ENCODE measurements at regions not wholly inside any gene's neighbourhood (a gene's known extent, or its start where the extent isn't known, plus 50 kb on each side); places are given as distances from the start of the nearest gene placed in this dataset.

DNA sequence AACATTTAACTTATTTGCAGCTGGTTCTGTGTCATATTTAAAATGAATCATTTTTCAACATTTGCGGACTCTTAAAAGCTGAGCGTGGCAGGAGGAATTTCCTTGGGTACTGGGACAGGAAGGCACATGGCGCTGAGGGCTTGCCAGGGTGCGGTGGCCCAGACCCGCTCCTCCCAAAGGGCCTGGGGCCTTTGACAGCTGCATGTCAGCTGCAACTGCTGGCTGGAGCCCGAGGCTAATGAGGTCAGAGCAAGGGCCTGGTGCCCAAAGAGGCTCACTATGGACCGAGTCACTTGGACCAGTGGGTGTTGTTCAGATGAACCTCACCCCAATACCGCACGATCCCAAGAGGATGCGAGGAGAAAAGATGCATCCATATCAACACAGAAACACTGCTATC is 326.9 kb downstream of the CTTN start:
- Mint-ChIP-seq H3K9me3 (no peaks in the 10 kb centered on the region), H3K4me1 (no peaks in the 10 kb centered on the region), H3K27me3 (ENCODE audit: low read depth in 2 of 2) (peaks cover 0 to 4% of the 10 kb centered on the region in 2 donors), H3K36me3 (no peaks in the 10 kb centered on the region), H3K27ac (no peak overlapping the region), H3K4me3 (no peak overlapping the region)
- intact Hi-C loops (cut with micrococcal nuclease): no loop called here
- Histone ChIP-seq H3K27me3 (ENCODE audit: control insufficient read depth, insufficient read depth, low read length) (no peaks in the 10 kb centered on the region), H3K9me3 (ENCODE audit: control insufficient read depth, insufficient read depth, low read length) (no peaks in the 10 kb centered on the region), H3K4me3 (ENCODE audit: low read length) (no peak overlapping the region), H3K4me1 (ENCODE audit: control insufficient read depth, insufficient read depth, low read length) (no peaks in the 10 kb centered on the region), H3K36me3 (ENCODE audit: control insufficient read depth, insufficient read depth, low read length) (no peaks in the 10 kb centered on the region), H3K27ac (ENCODE audit: low read length) (no peak overlapping the region)
- WGBS (ENCODE audit: insufficient coverage): 86% methylated on average over 10 of the region's 10 CpGs
- ATAC-seq: no peak
- TF ChIP-seq, protein P1, sequence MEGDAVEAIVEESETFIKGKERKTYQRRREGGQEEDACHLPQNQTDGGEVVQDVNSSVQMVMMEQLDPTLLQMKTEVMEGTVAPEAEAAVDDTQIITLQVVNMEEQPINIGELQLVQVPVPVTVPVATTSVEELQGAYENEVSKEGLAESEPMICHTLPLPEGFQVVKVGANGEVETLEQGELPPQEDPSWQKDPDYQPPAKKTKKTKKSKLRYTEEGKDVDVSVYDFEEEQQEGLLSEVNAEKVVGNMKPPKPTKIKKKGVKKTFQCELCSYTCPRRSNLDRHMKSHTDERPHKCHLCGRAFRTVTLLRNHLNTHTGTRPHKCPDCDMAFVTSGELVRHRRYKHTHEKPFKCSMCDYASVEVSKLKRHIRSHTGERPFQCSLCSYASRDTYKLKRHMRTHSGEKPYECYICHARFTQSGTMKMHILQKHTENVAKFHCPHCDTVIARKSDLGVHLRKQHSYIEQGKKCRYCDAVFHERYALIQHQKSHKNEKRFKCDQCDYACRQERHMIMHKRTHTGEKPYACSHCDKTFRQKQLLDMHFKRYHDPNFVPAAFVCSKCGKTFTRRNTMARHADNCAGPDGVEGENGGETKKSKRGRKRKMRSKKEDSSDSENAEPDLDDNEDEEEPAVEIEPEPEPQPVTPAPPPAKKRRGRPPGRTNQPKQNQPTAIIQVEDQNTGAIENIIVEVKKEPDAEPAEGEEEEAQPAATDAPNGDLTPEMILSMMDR (IDR thresholded peaks at IDR 0.05): no peak
- DNase-seq: no peak

DNA sequence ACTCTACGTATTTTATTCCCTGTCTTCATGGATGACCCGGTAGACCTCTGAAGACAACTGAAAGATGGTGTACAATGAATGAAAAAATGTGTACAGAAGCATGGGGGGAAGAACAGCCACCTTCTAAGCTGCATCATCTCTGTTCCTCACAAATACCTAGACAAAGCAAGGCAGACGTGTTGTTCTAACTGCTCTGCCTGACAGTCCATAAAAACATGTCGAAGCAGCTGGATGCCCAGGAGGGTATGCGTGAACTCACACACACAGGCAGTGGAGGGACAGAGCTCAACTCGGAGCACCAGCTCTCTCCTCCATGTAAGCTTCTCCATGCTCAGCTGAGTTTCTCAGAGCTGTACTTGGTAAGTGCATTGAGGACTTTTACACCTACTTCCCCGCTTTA is 327.4 kb downstream of the CTTN start:
- H3K4me3 Mint-ChIP-seq: no peak overlapping the region
- no peaks in the 10 kb centered on the region for H3K4me1 ChIP-seq (ENCODE audit: control insufficient read depth, insufficient read depth, low read length)
- no peaks in the 10 kb centered on the region for H3K36me3 Mint-ChIP-seq
- H3K9me3 Mint-ChIP-seq: no peaks in the 10 kb centered on the region
- H3K27ac ChIP-seq (ENCODE audit: low read length): no peak overlapping the region
- no peaks in the 10 kb centered on the region for H3K36me3 ChIP-seq (ENCODE audit: control insufficient read depth, insufficient read depth, low read length)
- H3K4me1 Mint-ChIP-seq: no peaks in the 10 kb centered on the region
- 89% methylated on average over 7 of the region's 7 CpGs for WGBS (ENCODE audit: insufficient coverage)
- intact Hi-C loops (cut with micrococcal nuclease): no loop called here
- peaks cover 0 to 4% of the 10 kb centered on the region in 2 donors for H3K27me3 Mint-ChIP-seq (ENCODE audit: low read depth in 2 of 2)
- no peak overlapping the region for H3K27ac Mint-ChIP-seq
- no peak overlapping the region for H3K4me3 ChIP-seq (ENCODE audit: low read length)
- H3K27me3 ChIP-seq (ENCODE audit: control insufficient read depth, insufficient read depth, low read length): no peaks in the 10 kb centered on the region
- DNase-seq: no peak
- TF ChIP-seq, protein P1 (IDR thresholded peaks at IDR 0.05): no peak
- no peak for ATAC-seq
- H3K9me3 ChIP-seq (ENCODE audit: control insufficient read depth, insufficient read depth, low read length): no peaks in the 10 kb centered on the region

DNA sequence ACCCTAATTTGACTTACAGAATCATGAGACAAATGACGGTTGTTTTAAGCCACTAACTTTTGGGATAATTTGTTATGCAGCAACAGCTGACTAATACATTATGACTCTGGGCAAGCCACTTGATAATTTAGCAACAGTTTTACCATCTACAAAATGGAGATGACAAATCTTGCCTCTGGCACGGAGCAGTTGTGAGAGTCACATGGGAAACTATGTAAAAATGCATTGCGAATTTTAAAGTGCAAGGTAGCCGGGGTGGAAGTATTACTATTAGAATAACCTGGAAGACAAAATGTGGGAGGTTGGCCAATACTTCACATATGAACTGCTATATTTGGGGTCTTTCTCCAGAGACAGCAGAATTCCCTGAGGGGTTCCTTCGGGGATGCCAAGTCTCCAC is 328.7 kb downstream of the CTTN start:
- TF ChIP-seq, protein P1 (IDR thresholded peaks at IDR 0.05): no peak
- Mint-ChIP-seq H3K4me3 (no peak overlapping the region), H3K36me3 (no peaks in the 10 kb centered on the region), H3K27ac (no peak overlapping the region), H3K27me3 (ENCODE audit: low read depth in 2 of 2) (peaks cover 0 to 4% of the 10 kb centered on the region in 2 donors), H3K9me3 (no peaks in the 10 kb centered on the region), H3K4me1 (no peaks in the 10 kb centered on the region)
- ATAC-seq (no peak), DNase-seq (no peak)
- H3K36me3 ChIP-seq (ENCODE audit: control insufficient read depth, insufficient read depth, low read length): no peaks in the 10 kb centered on the region
- H3K4me3 ChIP-seq (ENCODE audit: low read length): no peak overlapping the region
- intact Hi-C loops (cut with micrococcal nuclease): no loop called here
- no peaks in the 10 kb centered on the region for H3K9me3 ChIP-seq (ENCODE audit: control insufficient read depth, insufficient read depth, low read length)
- 86% methylated on average over 5 of the region's 5 CpGs for WGBS (ENCODE audit: insufficient coverage)
- H3K27ac ChIP-seq (ENCODE audit: low read length): no peak overlapping the region
- no peaks in the 10 kb centered on the region for H3K4me1 ChIP-seq (ENCODE audit: control insufficient read depth, insufficient read depth, low read length)
- H3K27me3 ChIP-seq (ENCODE audit: control insufficient read depth, insufficient read depth, low read length): no peaks in the 10 kb centered on the region

DNA sequence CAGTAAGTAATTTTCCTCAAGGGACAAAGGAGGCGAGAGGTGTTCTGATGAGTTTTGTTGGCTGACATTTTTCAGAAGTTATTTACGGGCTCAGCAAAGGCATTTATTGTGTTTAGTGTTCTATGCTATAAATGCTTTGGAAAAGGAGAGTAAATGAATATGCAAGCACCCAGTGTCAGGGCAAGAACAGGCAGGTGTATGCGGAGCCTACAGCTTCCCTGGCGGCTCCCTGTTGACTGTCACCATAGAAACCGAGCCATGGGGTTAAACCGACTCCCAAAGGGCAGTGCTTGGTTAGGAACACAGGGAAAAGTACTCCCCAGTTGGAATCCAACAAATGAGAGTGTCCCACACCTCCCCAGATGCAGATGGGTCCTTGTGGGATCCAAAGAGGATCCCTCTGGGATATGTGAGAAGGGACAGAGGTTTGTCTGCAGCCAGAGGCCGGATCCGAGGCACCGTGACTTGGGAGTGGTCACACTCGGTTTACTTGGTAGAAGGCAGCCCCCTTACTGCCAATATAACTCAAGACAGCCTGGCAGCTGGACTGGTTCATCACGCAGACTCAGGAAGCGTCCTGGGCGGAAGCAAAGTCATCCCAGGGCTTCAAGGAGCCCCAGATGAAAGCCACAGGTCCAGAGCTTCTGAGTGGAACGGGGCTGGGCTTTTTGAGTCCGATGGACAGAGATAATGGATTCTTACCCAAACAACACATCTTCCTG is 329.7 kb downstream of the CTTN start:
- TF ChIP-seq, protein P1 (IDR thresholded peaks at IDR 0.05): no peak
- Mint-ChIP-seq H3K4me1 (no peaks in the 10 kb centered on the region), H3K9me3 (no peaks in the 10 kb centered on the region), H3K27ac (no peak overlapping the region), H3K36me3 (no peaks in the 10 kb centered on the region), H3K27me3 (ENCODE audit: low read depth in 2 of 2) (peaks cover 0 to 4% of the 10 kb centered on the region in 2 donors), H3K4me3 (no peak overlapping the region)
- Histone ChIP-seq H3K9me3 (ENCODE audit: control insufficient read depth, insufficient read depth, low read length) (no peaks in the 10 kb centered on the region), H3K4me1 (ENCODE audit: control insufficient read depth, insufficient read depth, low read length) (no peaks in the 10 kb centered on the region), H3K27me3 (ENCODE audit: control insufficient read depth, insufficient read depth, low read length) (no peaks in the 10 kb centered on the region), H3K4me3 (ENCODE audit: low read length) (no peak overlapping the region), H3K36me3 (ENCODE audit: control insufficient read depth, insufficient read depth, low read length) (no peaks in the 10 kb centered on the region), H3K27ac (ENCODE audit: low read length) (no peak overlapping the region)
- intact Hi-C loops (cut with micrococcal nuclease): no loop called here
- DNase-seq: no peak
- ATAC-seq: no peak
- WGBS (ENCODE audit: insufficient coverage): 76% methylated on average over 15 of the region's 15 CpGs
